Mucosa of descending colon (tissue), 3 donors: ENCODE measurements at regions not wholly inside any gene's neighbourhood (a gene's known extent, or its start where the extent isn't known, plus 50 kb on each side); places are given as distances from the start of the nearest gene placed in this dataset.

ENCODE experiments used
- ATAC-seq: fragments of 200-7000 bp; cut with Tn5 transposase; one replicate; pipeline ENCODE4 v1.9.1; 2020; ENCODE audit warnings: mild to moderate bottlenecking, moderate library complexity
- DNase-seq, 3 donors: peaks; one replicate each; pipeline ENCODE4 v3.0.0-alpha.2; 2020
- H3K36me3 ChIP-seq: fragments of 200-600 bp; one replicate; pipeline ENCODE4 v1.8.0; 2021; ENCODE audit warnings: low read depth, mild to moderate bottlenecking
- H3K4me1 ChIP-seq: fragments of 200-600 bp; one replicate; pipeline ENCODE4 v1.8.0; 2021; ENCODE audit warnings: low read depth, mild to moderate bottlenecking
- H3K4me3 ChIP-seq: fragments of 200-600 bp; one replicate; pipeline ENCODE4 v1.8.0; 2021; ENCODE audit warnings: mild to moderate bottlenecking
- H3K9me3 ChIP-seq: fragments of 200-600 bp; one replicate; pipeline ENCODE4 v1.8.0; 2021; ENCODE audit warnings: mild to moderate bottlenecking
- CTCF ChIP-seq: fragments of 200-600 bp; IDR thresholded peaks from one replicate; pipeline ENCODE4 v1.8.0; 2022; ENCODE audit warnings: antibody characterized with exemption, mild to moderate bottlenecking
- intact Hi-C, 2 donors: fragments of 100-400 bp; cut with DNase I in 1 of 2; cut with micrococcal nuclease in 1 of 2; formaldehyde crosslinking; loops; one replicate each; pipeline versions ENCODE4 v1.11.0 to v1.11.1; 2022; cut with DNase I, micrococcal nuclease
- donor health status: DM: no; HTN: no; CAD: no; lungs with moderate emphysema.
- donor health status: DM: no; HTN: no; CAD: no.
- donor health status: DM: no; HTN: yes; CAD: no.

GRCh38 chr21:32216293-32216692 lies 62.6 kb downstream of the MIS18A start:
- ATAC-seq (no peak), DNase-seq (no peak)
- Histone ChIP-seq H3K36me3 (no peaks in the 10 kb centered on the region), H3K4me1 (no peaks in the 10 kb centered on the region), H3K4me3 (no peak overlapping the region), H3K9me3 (no peaks in the 10 kb centered on the region)
- no peak for TF ChIP-seq CTCF
- intact Hi-C loops, result no loop called here

GRCh38 chr21:32215306-32215685 lies 63.6 kb downstream of the MIS18A start:
- Histone ChIP-seq H3K4me3 (no peak overlapping the region), H3K36me3 (no peaks in the 10 kb centered on the region), H3K9me3 (no peaks in the 10 kb centered on the region), H3K4me1 (no peaks in the 10 kb centered on the region)
- intact Hi-C loops, result no loop called here
- ATAC-seq (no peak), DNase-seq (no peak)
- no peak for TF ChIP-seq CTCF

GRCh38 chr21:32214654-32215305 lies 64.1 kb downstream of the MIS18A start:
- Histone ChIP-seq H3K4me3 (no peak overlapping the region), H3K4me1 (no peaks in the 10 kb centered on the region), H3K9me3 (no peaks in the 10 kb centered on the region), H3K36me3 (no peaks in the 10 kb centered on the region)
- no peak for TF ChIP-seq CTCF
- no peak for DNase-seq
- intact Hi-C loops, result no loop called here
- ATAC-seq, result no peak

- ATAC-seq (no peak), DNase-seq (no peak)
- Histone ChIP-seq H3K4me1 (no peaks in the 10 kb centered on the region), H3K36me3 (no peaks in the 10 kb centered on the region), H3K4me3 (no peak overlapping the region), H3K9me3 (no peaks in the 10 kb centered on the region)
- TF ChIP-seq CTCF, result no peak
- intact Hi-C loops, result no loop called here
These were observed 66.7 kb downstream of the MIS18A start for GRCh38 chr21:32212116-32212515.

- H3K36me3 ChIP-seq, result no peaks in the 10 kb centered on the region
- H3K9me3 ChIP-seq, result no peaks in the 10 kb centered on the region
- no peak for ATAC-seq
- intact Hi-C loops, result no loop called here
- no peak for DNase-seq
- H3K4me3 ChIP-seq, result no peak overlapping the region
- H3K4me1 ChIP-seq, result no peaks in the 10 kb centered on the region
- no peak for TF ChIP-seq CTCF
These were observed 67.5 kb downstream of the MIS18A start for GRCh38 chr21:32211306-32211705.

- ATAC-seq, result no peak
- Histone ChIP-seq H3K9me3 (no peaks in the 10 kb centered on the region), H3K4me3 (no peak overlapping the region), H3K4me1 (no peaks in the 10 kb centered on the region), H3K36me3 (no peaks in the 10 kb centered on the region)
- no peak for DNase-seq
- TF ChIP-seq CTCF, result no peak
- intact Hi-C loops, result no loop called here
These were observed 69.3 kb downstream of the MIS18A start for GRCh38 chr21:32209580-32209979.
